Duodenal mucosa (tissue), 2 donors: ENCODE measurements at regions not wholly inside any gene's neighbourhood (a gene's known extent, or its start where the extent isn't known, plus 50 kb on each side); places are given as distances from the start of the nearest gene placed in this dataset.
"Not testable (repeated sequence)": the region's sequence is repeated elsewhere in the genome, so short reads cannot be mapped to it uniquely, and the experiment has no call there.

Experiments
- H3K27ac ChIP-seq: one replicate; pipeline ENCODE4 v1.7.0; 2013; ENCODE audit warnings: low read depth, low read length
- H3K27me3 ChIP-seq, 2 donors: one replicate each; pipeline ENCODE4 v1.7.0; 2013; ENCODE audit warnings: low read length in 2 of 2, control low read depth in 1 of 2; ENCODE audit not compliant: insufficient read depth in 2 of 2, control insufficient read depth in 1 of 2
- H3K36me3 ChIP-seq, 2 donors: one replicate each; pipeline ENCODE4 v1.7.0; 2013; ENCODE audit warnings: low read length in 2 of 2, control low read depth in 1 of 2; ENCODE audit not compliant: insufficient read depth in 2 of 2, control insufficient read depth in 1 of 2
- H3K4me1 ChIP-seq, 2 donors: one replicate each; pipeline ENCODE4 v1.7.0; 2013; ENCODE audit warnings: low read length in 2 of 2, control low read depth in 1 of 2; ENCODE audit not compliant: insufficient read depth in 2 of 2, control insufficient read depth in 1 of 2
- H3K4me3 ChIP-seq, 2 donors: one replicate each; pipeline ENCODE4 v1.7.0; 2013; ENCODE audit warnings: low read length in 2 of 2, low read depth in 1 of 2
- H3K9ac ChIP-seq, 2 donors: one replicate each; pipeline ENCODE4 v1.7.0; 2013; ENCODE audit warnings: low read length in 2 of 2, low read depth in 1 of 2
- H3K9me3 ChIP-seq, 2 donors: one replicate each; pipeline ENCODE4 v1.7.0; 2013; ENCODE audit warnings: low read length in 2 of 2, control low read depth in 1 of 2; ENCODE audit not compliant: control insufficient read depth in 1 of 2

DNA sequence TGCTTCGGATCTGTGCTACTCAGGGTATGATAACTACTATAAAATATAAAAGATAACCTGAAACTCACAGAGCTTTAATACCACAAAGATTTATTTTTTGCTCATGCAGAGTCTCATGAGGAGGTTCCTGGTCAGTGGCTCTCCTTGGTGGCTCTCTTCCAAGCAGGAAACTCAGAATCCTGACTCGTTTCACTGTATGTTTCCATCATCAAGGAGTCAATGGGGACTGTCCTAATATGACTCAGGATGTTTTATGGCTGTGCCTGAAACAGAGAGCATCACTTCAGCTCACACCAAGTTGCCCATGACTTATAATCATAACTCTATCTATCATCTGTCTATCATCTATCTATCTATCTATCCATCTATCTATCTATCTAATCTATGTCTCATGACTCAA lies 620.8 kb upstream of the NR3C2 start:
- no peaks in the 10 kb centered on the region for H3K4me1 ChIP-seq
- no peaks in the 10 kb centered on the region for H3K27me3 ChIP-seq
- H3K9ac ChIP-seq: no peak overlapping the region
- no peak overlapping the region for H3K4me3 ChIP-seq
- H3K36me3 ChIP-seq: no peaks in the 10 kb centered on the region
- H3K9me3 ChIP-seq: peaks cover 0 to 2% of the 10 kb centered on the region in 2 donors
- H3K27ac ChIP-seq: no peak overlapping the region

DNA sequence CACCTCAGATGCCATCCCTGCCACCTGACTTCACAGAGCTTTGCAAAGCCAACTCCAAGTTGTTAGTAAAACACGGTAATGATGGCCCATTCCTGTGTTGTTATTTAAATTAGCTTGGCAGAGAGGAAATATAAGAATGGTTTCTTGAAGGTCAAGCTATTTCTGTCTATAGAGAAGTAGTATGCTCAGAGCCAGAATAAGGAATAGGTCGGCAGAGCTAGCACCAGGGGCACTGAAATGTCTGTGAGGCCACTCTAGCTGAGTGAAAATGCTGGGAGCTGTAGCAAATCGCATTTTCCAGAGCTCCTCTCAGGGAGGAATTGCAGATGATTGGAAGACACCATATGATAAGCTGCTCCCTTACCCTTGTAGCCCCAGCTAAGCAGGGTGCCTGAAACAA lies 615.4 kb upstream of the NR3C2 start:
- H3K27ac ChIP-seq: no peak overlapping the region
- H3K27me3 ChIP-seq: no peaks in the 10 kb centered on the region
- no peak overlapping the region for H3K9ac ChIP-seq
- no peaks in the 10 kb centered on the region for H3K4me1 ChIP-seq
- H3K4me3 ChIP-seq: no peak overlapping the region
- H3K36me3 ChIP-seq: no peaks in the 10 kb centered on the region
- no peaks in the 10 kb centered on the region for H3K9me3 ChIP-seq

DNA sequence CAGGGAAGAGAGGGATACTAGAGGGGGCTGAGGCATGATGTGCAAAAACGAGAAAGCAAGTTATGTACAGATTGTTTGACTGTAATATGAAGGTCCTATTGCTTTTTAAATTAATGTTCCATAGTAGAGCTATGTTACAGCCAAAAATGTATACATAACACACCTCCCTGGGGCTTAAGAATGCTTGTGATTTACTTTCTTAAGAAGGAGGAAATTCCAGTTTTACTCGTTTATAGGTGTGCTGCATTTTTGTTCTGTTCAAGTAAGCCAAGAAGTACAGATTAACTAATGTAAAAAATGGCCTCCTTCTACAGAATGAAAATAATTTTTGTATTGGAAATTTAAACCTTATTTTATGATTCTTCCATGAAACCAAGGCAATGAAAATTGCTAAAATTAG lies 614.4 kb upstream of the NR3C2 start:
- Histone ChIP-seq H3K27ac (no peak overlapping the region), H3K4me3 (no peak overlapping the region), H3K9me3 (no peaks in the 10 kb centered on the region), H3K36me3 (no peaks in the 10 kb centered on the region), H3K4me1 (no peaks in the 10 kb centered on the region), H3K27me3 (no peaks in the 10 kb centered on the region), H3K9ac (no peak overlapping the region)

DNA sequence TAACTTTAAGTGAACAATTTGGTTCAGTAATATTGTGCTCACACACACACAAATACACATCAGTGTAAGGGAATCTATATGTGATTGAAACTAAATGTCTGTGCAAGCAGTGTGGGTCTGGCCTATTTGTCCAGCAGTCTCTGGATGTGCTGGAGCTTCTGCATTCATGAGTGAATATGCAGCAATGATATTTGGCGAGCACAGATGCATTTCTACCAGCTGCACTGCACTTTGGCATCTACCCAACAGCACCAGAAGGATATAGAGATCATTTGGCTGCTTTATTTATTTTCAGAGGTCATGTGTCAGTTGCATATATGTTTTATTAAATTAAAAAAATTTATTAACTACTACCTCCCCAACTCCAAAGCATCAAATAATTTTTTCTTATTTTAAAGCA lies 613.4 kb upstream of the NR3C2 start:
- Histone ChIP-seq H3K9me3 (no peaks in the 10 kb centered on the region), H3K27me3 (no peaks in the 10 kb centered on the region), H3K9ac (no peak overlapping the region)

DNA sequence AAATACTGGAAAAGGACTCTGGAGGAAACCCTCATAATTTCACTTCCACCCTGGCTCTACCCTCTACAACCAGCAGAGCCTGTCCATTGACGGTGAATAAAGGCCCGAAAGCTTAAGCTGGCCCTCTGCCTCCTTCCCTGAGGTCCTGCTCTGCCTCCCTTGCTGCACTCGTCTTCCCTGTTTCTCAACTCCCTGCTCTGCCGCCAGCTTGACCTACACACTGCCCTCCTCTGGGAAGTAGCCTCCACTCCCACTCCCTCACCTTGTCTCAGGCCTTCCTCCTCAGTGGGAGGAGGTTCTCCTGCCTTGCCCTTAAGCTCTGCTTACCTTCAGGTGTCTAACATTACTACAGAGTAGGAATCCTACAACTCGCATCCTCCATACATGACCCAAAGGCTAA lies 608.6 kb upstream of the NR3C2 start:
- Histone ChIP-seq H3K9ac (no peak overlapping the region), H3K36me3 (no peaks in the 10 kb centered on the region), H3K4me1 (no peaks in the 10 kb centered on the region), H3K27ac (no peak overlapping the region), H3K9me3 (no peaks in the 10 kb centered on the region), H3K4me3 (no peak overlapping the region), H3K27me3 (no peaks in the 10 kb centered on the region)

More for the DNA sequence above, 613.4 kb upstream of the NR3C2 start:
- Histone ChIP-seq H3K4me1 (no peaks in the 10 kb centered on the region), H3K4me3 (no peak overlapping the region), H3K36me3 (no peaks in the 10 kb centered on the region), H3K27ac (no peak overlapping the region)

DNA sequence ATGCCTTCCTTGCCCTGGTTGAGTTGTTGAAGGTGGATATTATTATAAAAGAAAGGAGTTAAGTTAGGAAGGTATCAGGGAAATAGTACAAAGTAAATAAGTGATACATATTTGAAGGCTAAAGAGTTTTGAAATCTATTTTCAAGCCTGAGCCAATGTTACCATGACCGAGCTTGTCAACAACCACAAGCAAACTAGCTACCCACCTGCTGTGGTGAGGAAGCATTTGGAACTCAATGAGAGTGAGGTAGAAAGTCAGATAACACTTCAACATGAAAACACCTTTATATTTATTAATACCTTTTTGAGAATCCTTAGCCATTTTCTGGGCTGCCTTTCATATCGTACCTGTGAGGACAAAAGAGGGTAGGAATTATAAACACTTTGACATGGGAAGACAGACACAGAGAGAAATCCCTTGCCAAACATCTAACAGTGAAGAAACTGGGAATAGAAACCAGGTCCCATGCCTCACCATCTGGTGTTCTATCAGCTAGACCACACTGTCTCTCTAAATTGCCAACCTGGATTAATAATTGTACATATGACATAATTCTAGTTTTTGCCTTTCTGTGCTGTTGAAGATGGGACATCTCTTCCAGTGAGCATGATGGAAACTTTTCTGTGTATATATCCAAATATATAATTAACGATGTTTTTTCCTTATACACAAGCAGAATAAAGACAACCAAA lies 606.4 kb upstream of the NR3C2 start:
- Histone ChIP-seq H3K36me3 (no peaks in the 10 kb centered on the region), H3K9ac (no peak overlapping the region), H3K4me1 (no peaks in the 10 kb centered on the region), H3K27ac (no peak overlapping the region), H3K27me3 (no peaks in the 10 kb centered on the region), H3K4me3 (no peak overlapping the region), H3K9me3 (no peaks in the 10 kb centered on the region)

DNA sequence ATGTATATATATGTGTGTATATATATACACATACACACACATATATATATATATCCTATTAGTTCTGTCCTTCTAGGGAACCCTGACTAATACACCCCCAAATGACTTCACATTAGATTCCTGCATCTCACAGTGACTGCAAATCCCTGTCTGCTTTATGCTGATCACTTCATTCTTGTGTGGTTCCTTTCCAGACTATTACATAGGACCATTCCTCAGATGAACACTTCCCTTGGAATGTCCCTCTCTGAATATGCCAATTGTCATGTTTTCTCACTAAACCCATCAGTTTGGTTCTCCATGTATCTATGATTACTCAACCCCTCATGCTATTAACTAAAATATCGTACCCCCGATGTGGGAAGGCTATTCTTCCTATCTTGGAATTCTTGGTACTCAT lies 605.2 kb upstream of the NR3C2 start:
- Histone ChIP-seq H3K27me3 (no peaks in the 10 kb centered on the region), H3K9me3 (no peaks in the 10 kb centered on the region), H3K27ac (no peak overlapping the region), H3K4me1 (no peaks in the 10 kb centered on the region), H3K9ac (no peak overlapping the region), H3K36me3 (no peaks in the 10 kb centered on the region), H3K4me3 (no peak overlapping the region)

DNA sequence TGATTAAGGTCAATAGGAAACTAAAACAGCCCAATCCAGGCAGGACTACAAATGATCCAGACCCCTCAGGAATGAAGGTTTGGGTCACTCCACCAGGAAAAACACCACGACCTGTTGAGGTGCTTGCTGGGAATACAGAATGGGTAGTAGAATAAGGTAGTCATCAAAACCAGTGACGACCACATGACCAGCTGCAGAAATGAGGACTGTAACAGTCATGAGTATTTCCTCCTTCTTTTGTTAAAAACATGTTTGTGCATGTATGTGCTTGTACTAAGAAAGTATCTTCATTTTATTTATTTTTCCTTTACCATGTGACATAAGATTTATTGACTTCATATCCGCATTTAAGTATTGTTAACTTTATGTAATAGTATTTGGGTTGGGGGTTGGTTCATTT lies 603.5 kb upstream of the NR3C2 start:
- Histone ChIP-seq H3K4me1 (no peaks in the 10 kb centered on the region), H3K27me3 (no peaks in the 10 kb centered on the region), H3K9ac (no peak overlapping the region), H3K27ac (no peak overlapping the region), H3K36me3 (no peaks in the 10 kb centered on the region), H3K9me3 (no peaks in the 10 kb centered on the region), H3K4me3 (no peak overlapping the region)

DNA sequence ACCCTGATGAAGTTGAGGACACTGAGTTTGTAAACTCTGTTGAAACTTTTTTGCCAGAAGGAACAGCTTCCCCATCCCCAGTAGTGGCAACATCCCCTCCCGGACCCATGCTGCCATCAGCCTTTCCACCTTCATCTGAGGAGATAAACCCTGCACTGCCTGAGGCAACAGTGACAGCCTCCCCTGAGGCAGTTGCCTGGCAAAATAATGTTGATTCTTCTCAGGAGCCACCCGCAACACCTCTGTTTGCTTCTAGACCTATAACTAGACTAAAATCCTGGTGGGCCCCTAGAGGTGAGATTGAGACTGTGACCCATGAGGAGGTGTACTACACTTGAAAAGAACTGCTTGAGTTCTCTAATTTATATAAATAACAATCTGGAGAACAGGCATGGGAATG lies 597.6 kb upstream of the NR3C2 start:
- H3K9me3 ChIP-seq, H3K4me3 ChIP-seq, H3K9ac ChIP-seq, H3K27me3 ChIP-seq, H3K27ac ChIP-seq, H3K36me3 ChIP-seq, H3K4me1 ChIP-seq: not testable (repeated sequence)

DNA sequence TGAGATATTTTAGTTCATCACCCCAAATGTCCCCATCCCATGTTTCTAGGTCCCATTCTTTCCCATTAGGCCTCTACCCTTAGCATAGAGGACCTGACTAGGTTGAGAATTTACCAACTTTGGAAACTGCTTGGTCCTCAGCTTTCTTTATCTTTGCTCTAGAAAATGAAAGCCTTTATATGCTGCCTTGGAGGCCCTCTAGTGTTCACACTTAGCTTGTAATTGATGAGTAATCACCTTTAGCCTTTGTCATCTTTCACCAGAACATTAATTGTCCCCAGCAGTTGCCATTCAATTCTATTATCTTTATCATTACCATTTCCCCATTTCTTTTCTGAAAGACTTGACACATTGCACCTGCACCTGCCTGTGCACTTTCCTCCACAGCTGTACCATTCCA lies 589.2 kb upstream of the NR3C2 start:
- Histone ChIP-seq H3K4me3 (no peak overlapping the region), H3K27ac (no peak overlapping the region), H3K9ac (no peak overlapping the region), H3K27me3 (no peaks in the 10 kb centered on the region), H3K36me3 (no peaks in the 10 kb centered on the region), H3K4me1 (no peaks in the 10 kb centered on the region), H3K9me3 (no peaks in the 10 kb centered on the region)
